GM23248 (cell line): ENCODE measurements at regions not wholly inside any gene's neighbourhood (a gene's known extent, or its start where the extent isn't known, plus 50 kb on each side); places are given as distances from the start of the nearest gene placed in this dataset.

ENCODE experiments used
- DNase-seq: peaks from one replicate; pipeline ENCODE4 v3.0.0-alpha.2; 2015
- H2AFZ ChIP-seq: fragments of 200-600 bp; sonication (generic); 2 replicates; pipeline ENCODE4 v1.6.1; 2016; ENCODE audit warnings: antibody characterized with exemption
- H3F3A ChIP-seq: fragments of 200-600 bp; sonication (generic); 2 replicates; pipeline ENCODE4 v1.6.1; 2016; ENCODE audit warnings: mild to moderate bottlenecking, antibody characterized with exemption, mixed run types; ENCODE audit not compliant: insufficient read depth
- H3K27ac ChIP-seq: fragments of 200-600 bp; sonication (generic); 2 replicates; pipeline ENCODE4 v1.5.1; 2016; ENCODE audit warnings: mild to moderate bottlenecking
- H3K27me3 ChIP-seq: fragments of 200-600 bp; sonication (generic); replicated peaks from 2 replicates; pipeline ENCODE4 v1.6.1; 2016; ENCODE audit warnings: mild to moderate bottlenecking; ENCODE audit not compliant: insufficient read depth
- H3K36me3 ChIP-seq: fragments of 200-600 bp; sonication (generic); 2 replicates; pipeline ENCODE4 v1.6.1; 2016; ENCODE audit warnings: low read depth, mild to moderate bottlenecking
- H3K4me1 ChIP-seq: fragments of 200-600 bp; sonication (generic); 2 replicates; pipeline ENCODE4 v1.6.1; 2016; ENCODE audit warnings: mild to moderate bottlenecking; ENCODE audit not compliant: insufficient read depth
- H3K4me2 ChIP-seq: fragments of 200-600 bp; sonication (generic); one replicate; pipeline ENCODE4 v1.6.1; 2016; ENCODE audit warnings: mild to moderate bottlenecking; ENCODE audit not compliant: unreplicated experiment
- H3K4me3 ChIP-seq: fragments of 200-600 bp; sonication (generic); 2 replicates; pipeline ENCODE4 v1.5.1; 2016; ENCODE audit warnings: mild to moderate bottlenecking
- H3K79me2 ChIP-seq: fragments of 200-600 bp; sonication (generic); 2 replicates; pipeline ENCODE4 v1.6.1; 2016; ENCODE audit warnings: mild to moderate bottlenecking; ENCODE audit not compliant: insufficient read depth
- H3K9ac ChIP-seq: fragments of 200-600 bp; sonication (generic); 2 replicates; pipeline ENCODE4 v1.6.1; 2016; ENCODE audit warnings: mild to moderate bottlenecking
- H3K9me2 ChIP-seq: fragments of 200-600 bp; sonication (generic); 2 replicates; pipeline ENCODE4 v1.6.1; 2016; ENCODE audit warnings: mixed run types, mild to moderate bottlenecking, moderate library complexity; ENCODE audit not compliant: insufficient read depth
- H3K9me3 ChIP-seq: fragments of 200-600 bp; sonication (generic); one replicate; pipeline ENCODE4 v1.6.1; 2017; ENCODE audit warnings: low read depth
- H4K20me1 ChIP-seq: fragments of 200-600 bp; sonication (generic); 2 replicates; pipeline ENCODE4 v1.6.0; 2016; ENCODE audit not compliant: insufficient read depth
- EZH2 ChIP-seq: fragments of 200-600 bp; sonication (generic); IDR thresholded peaks from 2 replicates; pipeline ENCODE4 v1.6.1; 2018; ENCODE audit warnings: antibody characterized with exemption, mild to moderate bottlenecking; ENCODE audit not compliant: insufficient read depth, poor library complexity, severe bottlenecking
- EZH2phosphoT487 ChIP-seq: fragments of 200-600 bp; sonication (generic); IDR thresholded peaks from 2 replicates; pipeline ENCODE4 v1.6.1; 2018; ENCODE audit warnings: antibody characterized with exemption, moderate library complexity, mild to moderate bottlenecking, low read depth; ENCODE audit not compliant: insufficient read depth
- WGBS, 2 experiments: methylation state at CpG; one replicate each; pipeline ENCODE4 v1.1.6; 2015 to 2017; ENCODE audit warnings: low lambda C conversion rate in 2 of 2, low coverage in 1 of 2; ENCODE audit errors: missing lambda C conversion rate in 2 of 2; 5-methylcytosine and 5-hydroxymethylcytosine counted together
- in situ Hi-C: fragments of 300-500 bp; cut with MboI; formaldehyde crosslinking; loops from 2 replicates; pipeline ENCODE4 v1.15.0; 2020

DNA sequence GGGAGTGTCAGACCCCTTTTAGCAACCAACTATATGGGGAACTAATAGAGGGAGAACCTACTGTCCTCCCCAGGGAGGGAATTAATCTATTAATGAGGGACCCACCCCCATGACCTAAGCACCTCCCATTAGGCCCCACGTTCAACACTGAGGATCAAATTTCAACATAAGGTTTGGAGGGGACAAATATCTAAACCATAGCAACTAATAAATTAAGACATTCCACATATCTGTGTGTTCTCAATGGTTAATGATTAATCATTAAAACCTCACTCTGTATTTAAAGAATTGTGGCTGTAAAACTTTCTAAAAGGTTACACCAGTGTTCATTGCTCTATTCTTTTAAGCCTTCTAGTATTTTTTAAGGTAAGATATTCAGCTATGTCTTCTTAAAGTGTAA, 500.4 kb upstream of the SULF2 start:
- 5 to 17% methylated on average over 1 of the region's 1 CpG for WGBS, 2 experiments

DNA sequence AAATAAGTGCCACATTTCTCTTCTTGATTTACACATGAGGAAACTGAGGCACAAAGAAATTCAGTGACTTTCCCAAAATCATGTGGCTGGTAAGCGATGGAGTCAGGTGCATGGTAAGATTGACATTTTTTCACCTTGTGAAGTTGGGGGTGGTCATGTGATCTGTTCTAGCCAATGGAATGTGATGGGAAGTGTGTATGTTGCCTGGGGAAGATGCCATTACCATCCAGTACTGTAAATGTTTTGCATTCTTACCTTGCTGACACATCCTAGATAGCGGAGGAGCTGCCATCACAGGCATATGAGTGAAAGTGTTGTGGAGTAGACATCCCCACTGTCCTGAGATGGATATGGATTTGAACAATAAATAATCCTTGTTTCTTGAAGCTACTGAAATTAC, 499.6 kb upstream of the SULF2 start:
- Histone ChIP-seq H3K79me2 (no peaks in the 10 kb centered on the region), H3K4me1 (peaks cover 23% of the 10 kb centered on the region), H3F3A (no peaks in the 10 kb centered on the region), H4K20me1 (no peaks in the 10 kb centered on the region), H3K9me3 (no peaks in the 10 kb centered on the region), H3K9me2 (no peaks in the 10 kb centered on the region), H2AFZ (no peak overlapping the region), H3K27ac (no peak overlapping the region), H3K27me3 (peaks cover 12% of the 10 kb centered on the region), H3K4me2 (no peak overlapping the region), H3K4me3 (no peak overlapping the region), H3K36me3 (no peaks in the 10 kb centered on the region), H3K9ac (no peak overlapping the region)
- in situ Hi-C loops = loop anchor here (10.0 kb wide), 1 partner anchor 60 kb away; no protein-coding TSS in a partner anchor
- peak; percentile 14 for DNase-seq
- TF ChIP-seq EZH2 = no peak
- no peak for TF ChIP-seq EZH2phosphoT487
- whole genome bisulfite sequencing, 2 experiments = 67 to 72% methylated on average over 2 of the region's 2 CpGs

More for the DNA sequence above, 500.4 kb upstream of the SULF2 start:
- Histone ChIP-seq H3K4me3 (no peak overlapping the region), H3K9me2 (no peaks in the 10 kb centered on the region), H3K9ac (no peak overlapping the region), H3K36me3 (no peaks in the 10 kb centered on the region), H3K4me1 (peaks cover 23% of the 10 kb centered on the region), H3K79me2 (no peaks in the 10 kb centered on the region), H3K27ac (no peak overlapping the region), H2AFZ (no peak overlapping the region), H3K4me2 (no peak overlapping the region), H3K9me3 (no peaks in the 10 kb centered on the region), H3K27me3 (peaks cover 20% of the 10 kb centered on the region), H4K20me1 (no peaks in the 10 kb centered on the region), H3F3A (no peaks in the 10 kb centered on the region)
- in situ Hi-C loops = loop anchor here (10.0 kb wide), 1 partner anchor 61 kb away; no protein-coding TSS in a partner anchor
- TF ChIP-seq EZH2phosphoT487 (no peak), EZH2 (no peak)
- no peak for DNase-seq

DNA sequence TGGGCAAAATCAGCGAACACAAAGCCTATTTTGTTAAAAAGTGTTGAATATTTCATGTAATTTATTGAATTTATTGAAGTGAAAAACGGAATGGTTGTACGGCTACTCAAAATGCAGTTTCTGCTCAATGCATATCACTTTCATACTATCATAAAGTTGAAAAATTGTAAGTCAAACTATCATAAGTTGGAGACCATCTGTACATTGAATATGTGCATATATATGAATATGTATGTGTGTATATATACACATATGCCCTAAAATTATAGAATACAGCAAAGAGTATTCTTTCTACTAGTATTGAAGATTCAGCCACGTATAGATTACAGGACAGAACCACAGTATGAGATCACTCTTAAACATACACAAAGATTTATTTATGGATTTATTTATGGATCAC, 499.0 kb upstream of the SULF2 start:
- Histone ChIP-seq H3K79me2 (no peaks in the 10 kb centered on the region), H3K9ac (no peak overlapping the region), H3K36me3 (no peaks in the 10 kb centered on the region), H2AFZ (no peak overlapping the region), H3K9me3 (no peaks in the 10 kb centered on the region), H3K27me3 (peaks cover 15% of the 10 kb centered on the region), H3K27ac (no peak overlapping the region), H3K9me2 (no peaks in the 10 kb centered on the region), H3K4me1 (peaks cover 23% of the 10 kb centered on the region), H3K4me2 (peak overlapping the region; percentile 66), H4K20me1 (no peaks in the 10 kb centered on the region), H3K4me3 (no peak overlapping the region), H3F3A (no peaks in the 10 kb centered on the region)
- in situ Hi-C loops = loop anchor here (10.0 kb wide), 1 partner anchor 60 kb away; no protein-coding TSS in a partner anchor
- WGBS, 2 experiments = 92 to 99% methylated on average over 4 of the region's 4 CpGs
- TF ChIP-seq EZH2phosphoT487 (no peak), EZH2 (no peak)
- no peak for DNase-seq

DNA sequence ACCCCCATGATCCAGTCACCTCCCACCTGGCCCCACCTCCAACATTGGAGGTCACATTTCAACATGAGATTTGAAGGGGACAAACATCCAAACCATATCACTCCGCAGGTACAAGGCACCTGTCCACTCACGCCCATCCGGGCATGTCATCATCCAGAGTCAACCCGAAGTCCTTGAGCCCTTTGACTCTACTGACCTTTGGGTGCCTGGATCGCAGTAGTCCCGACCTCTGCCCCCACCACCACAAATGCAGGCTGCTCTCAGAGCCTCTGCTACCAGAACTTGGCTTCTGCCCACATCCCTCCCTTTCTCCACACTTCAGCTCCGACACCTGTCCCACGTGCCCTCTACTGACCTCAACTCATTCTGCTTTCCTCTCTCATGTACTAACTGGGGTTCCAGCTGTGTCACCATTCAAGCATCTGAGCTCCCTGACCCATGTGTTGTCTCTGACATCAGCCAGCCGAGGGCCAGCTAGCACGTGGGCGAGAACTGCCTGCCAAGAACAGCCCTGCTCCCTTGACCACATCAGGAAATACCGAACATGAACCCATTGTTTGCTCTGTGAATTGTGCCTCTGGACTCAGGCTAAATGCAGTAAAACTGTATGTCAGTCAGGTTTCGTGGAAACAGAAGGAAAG, 498.3 kb upstream of the SULF2 start:
- 54% methylated on average over 13 of the region's 13 CpGs for WGBS, 2 experiments
- TF ChIP-seq EZH2phosphoT487 (no peak), EZH2 (no peak)

More for the DNA sequence above, 498.3 kb upstream of the SULF2 start:
- in situ Hi-C loops = loop anchor here (10.0 kb wide), 1 partner anchor 59 kb away; no protein-coding TSS in a partner anchor
- no peaks in the 10 kb centered on the region for H3K9me3 ChIP-seq
- peaks cover 18% of the 10 kb centered on the region for H3K27me3 ChIP-seq
- H3K4me2 ChIP-seq = peak overlapping the region; percentile 66
- no peaks in the 10 kb centered on the region for H3K9me2 ChIP-seq
- H3K27ac ChIP-seq = no peak overlapping the region
- no peak overlapping the region for H3K9ac ChIP-seq
- H2AFZ ChIP-seq = no peak overlapping the region
- H4K20me1 ChIP-seq = no peaks in the 10 kb centered on the region
- no peak overlapping the region for H3K4me3 ChIP-seq
- peak; percentile 93 for DNase-seq
- H3K4me1 ChIP-seq = peaks cover 23% of the 10 kb centered on the region
- H3F3A ChIP-seq = no peaks in the 10 kb centered on the region
- H3K36me3 ChIP-seq = no peaks in the 10 kb centered on the region
- H3K79me2 ChIP-seq = no peaks in the 10 kb centered on the region
